Parathyroid adenoma (tissue), 2 donors: ENCODE measurements at regions not wholly inside any gene's neighbourhood (a gene's known extent, or its start where the extent isn't known, plus 50 kb on each side); places are given as distances from the start of the nearest gene placed in this dataset.

Experiments
- H2AFZ ChIP-seq: fragments of 300-600 bp; sonication (generic); one replicate; pipeline ENCODE4 v1.7.0; 2017; ENCODE audit warnings: antibody characterized with exemption, mild to moderate bottlenecking
- H3K27ac ChIP-seq: fragments of 300-600 bp; sonication (generic); one replicate; pipeline ENCODE4 v1.7.0; 2017
- H3K27me3 ChIP-seq: fragments of 300-600 bp; sonication (generic); one replicate; pipeline ENCODE4 v1.7.0; 2017; ENCODE audit warnings: low read length; ENCODE audit not compliant: control insufficient read depth, insufficient read depth
- H3K36me3 ChIP-seq: fragments of 300-600 bp; sonication (generic); one replicate; pipeline ENCODE4 v1.7.0; 2017; ENCODE audit warnings: low read length; ENCODE audit not compliant: control insufficient read depth, insufficient read depth
- H3K4me1 ChIP-seq: fragments of 300-600 bp; sonication (generic); one replicate; pipeline ENCODE4 v1.7.0; 2017; ENCODE audit warnings: control low read depth
- H3K4me2 ChIP-seq: fragments of 300-600 bp; sonication (generic); one replicate; pipeline ENCODE4 v1.7.0; 2017; ENCODE audit warnings: low read length
- H3K4me3 ChIP-seq: fragments of 300-600 bp; sonication (generic); one replicate; pipeline ENCODE4 v1.7.0; 2017; ENCODE audit warnings: low read depth, low read length
- H3K79me2 ChIP-seq: fragments of 300-600 bp; sonication (generic); one replicate; pipeline ENCODE4 v1.7.0; 2017; ENCODE audit warnings: control low read depth
- H3K9ac ChIP-seq: fragments of 300-600 bp; sonication (generic); one replicate; pipeline ENCODE4 v1.7.0; 2017; ENCODE audit warnings: mild to moderate bottlenecking
- H3K9me3 ChIP-seq: fragments of 300-600 bp; sonication (generic); one replicate; pipeline ENCODE4 v1.7.0; 2017; ENCODE audit warnings: low read length; ENCODE audit not compliant: control insufficient read depth
- TF ChIP-seq, protein P1 (sequence below): fragments of 300-600 bp; sonication (generic); IDR thresholded peaks from one replicate; pipeline ENCODE4 v1.7.0; 2017; ENCODE audit warnings: antibody characterized with exemption, mild to moderate bottlenecking
- donor health status: primary hyperparathyroidism.

DNA sequence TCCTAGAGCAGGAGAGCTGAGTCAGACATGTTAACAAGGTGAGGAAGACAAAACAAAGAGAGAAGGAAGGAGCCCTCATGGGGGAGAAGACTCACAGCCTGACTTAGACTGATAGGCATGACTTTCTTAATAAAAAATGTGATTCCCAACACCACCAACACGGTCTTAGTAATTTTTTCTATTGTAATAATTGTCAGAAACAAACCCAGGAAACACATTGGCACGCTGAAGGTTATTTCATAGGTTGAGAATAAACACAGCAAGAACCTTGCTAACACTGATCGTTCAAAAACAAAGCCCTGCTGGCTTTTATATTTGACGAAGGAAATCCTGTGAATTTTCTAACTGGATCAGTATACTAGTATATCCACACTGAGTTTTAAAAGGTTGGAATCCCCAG, 286.8 kb downstream of the HACE1 start:
- no peak overlapping the region for H3K27ac ChIP-seq
- no peak overlapping the region for H2AFZ ChIP-seq
- H3K9me3 ChIP-seq: no peaks in the 10 kb centered on the region
- H3K79me2 ChIP-seq: no peaks in the 10 kb centered on the region
- no peak overlapping the region for H3K4me3 ChIP-seq
- H3K4me1 ChIP-seq: no peaks in the 10 kb centered on the region
- H3K27me3 ChIP-seq: no peaks in the 10 kb centered on the region
- TF ChIP-seq, protein P1, sequence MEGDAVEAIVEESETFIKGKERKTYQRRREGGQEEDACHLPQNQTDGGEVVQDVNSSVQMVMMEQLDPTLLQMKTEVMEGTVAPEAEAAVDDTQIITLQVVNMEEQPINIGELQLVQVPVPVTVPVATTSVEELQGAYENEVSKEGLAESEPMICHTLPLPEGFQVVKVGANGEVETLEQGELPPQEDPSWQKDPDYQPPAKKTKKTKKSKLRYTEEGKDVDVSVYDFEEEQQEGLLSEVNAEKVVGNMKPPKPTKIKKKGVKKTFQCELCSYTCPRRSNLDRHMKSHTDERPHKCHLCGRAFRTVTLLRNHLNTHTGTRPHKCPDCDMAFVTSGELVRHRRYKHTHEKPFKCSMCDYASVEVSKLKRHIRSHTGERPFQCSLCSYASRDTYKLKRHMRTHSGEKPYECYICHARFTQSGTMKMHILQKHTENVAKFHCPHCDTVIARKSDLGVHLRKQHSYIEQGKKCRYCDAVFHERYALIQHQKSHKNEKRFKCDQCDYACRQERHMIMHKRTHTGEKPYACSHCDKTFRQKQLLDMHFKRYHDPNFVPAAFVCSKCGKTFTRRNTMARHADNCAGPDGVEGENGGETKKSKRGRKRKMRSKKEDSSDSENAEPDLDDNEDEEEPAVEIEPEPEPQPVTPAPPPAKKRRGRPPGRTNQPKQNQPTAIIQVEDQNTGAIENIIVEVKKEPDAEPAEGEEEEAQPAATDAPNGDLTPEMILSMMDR: no peak
- no peak overlapping the region for H3K4me2 ChIP-seq
- H3K36me3 ChIP-seq: no peaks in the 10 kb centered on the region
- no peak overlapping the region for H3K9ac ChIP-seq

DNA sequence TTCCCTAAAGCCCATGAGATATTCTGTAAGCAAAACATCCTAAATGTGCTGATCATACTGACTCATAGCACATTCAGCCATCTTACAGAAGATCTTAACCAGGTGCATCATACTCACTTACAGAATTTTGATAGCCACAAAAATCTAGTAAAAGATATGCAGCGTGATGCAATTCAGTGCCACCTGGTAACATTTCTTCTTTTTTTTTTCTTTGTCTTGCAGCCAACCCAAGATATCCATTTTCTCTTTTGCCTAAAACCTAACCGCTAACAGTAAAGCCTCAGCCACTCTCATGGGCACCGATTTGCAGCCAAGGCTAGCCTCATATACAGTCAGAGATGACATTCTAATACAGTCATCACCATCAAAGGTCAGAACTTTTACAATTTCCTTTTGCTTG, 293.3 kb downstream of the HACE1 start:
- Histone ChIP-seq H3K27ac (no peak overlapping the region), H3K79me2 (no peaks in the 10 kb centered on the region), H3K4me1 (no peaks in the 10 kb centered on the region), H3K36me3 (no peaks in the 10 kb centered on the region), H3K4me2 (no peak overlapping the region), H3K4me3 (no peak overlapping the region), H2AFZ (no peak overlapping the region), H3K27me3 (no peaks in the 10 kb centered on the region), H3K9ac (no peak overlapping the region), H3K9me3 (no peaks in the 10 kb centered on the region)
- TF ChIP-seq, protein P1: no peak

DNA sequence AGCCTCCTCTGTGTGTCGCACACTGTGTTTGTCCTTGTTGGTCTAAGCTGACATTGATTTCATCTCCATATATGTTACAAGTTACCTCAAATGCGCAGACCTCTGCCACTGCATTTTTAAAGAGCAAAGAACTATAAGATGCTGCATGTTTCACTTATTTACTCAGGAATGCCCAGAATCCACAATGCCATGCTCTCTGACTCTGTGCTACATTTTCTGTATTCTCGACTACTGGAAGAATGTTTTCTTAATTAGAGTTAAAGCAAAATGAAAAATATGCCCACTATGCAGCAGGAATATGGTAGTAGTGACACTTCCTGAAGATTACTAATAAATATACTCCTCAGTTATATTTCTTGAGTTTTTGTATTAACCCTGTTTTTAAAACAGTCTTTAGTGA, 296.4 kb downstream of the HACE1 start:
- no peak overlapping the region for H3K4me3 ChIP-seq
- H3K27ac ChIP-seq: no peak overlapping the region
- no peaks in the 10 kb centered on the region for H3K79me2 ChIP-seq
- H3K4me2 ChIP-seq: no peak overlapping the region
- TF ChIP-seq, protein P1: no peak
- H3K27me3 ChIP-seq: no peaks in the 10 kb centered on the region
- H3K9me3 ChIP-seq: no peaks in the 10 kb centered on the region
- H3K4me1 ChIP-seq: no peaks in the 10 kb centered on the region
- H3K9ac ChIP-seq: no peak overlapping the region
- H2AFZ ChIP-seq: no peak overlapping the region
- H3K36me3 ChIP-seq: no peaks in the 10 kb centered on the region

DNA sequence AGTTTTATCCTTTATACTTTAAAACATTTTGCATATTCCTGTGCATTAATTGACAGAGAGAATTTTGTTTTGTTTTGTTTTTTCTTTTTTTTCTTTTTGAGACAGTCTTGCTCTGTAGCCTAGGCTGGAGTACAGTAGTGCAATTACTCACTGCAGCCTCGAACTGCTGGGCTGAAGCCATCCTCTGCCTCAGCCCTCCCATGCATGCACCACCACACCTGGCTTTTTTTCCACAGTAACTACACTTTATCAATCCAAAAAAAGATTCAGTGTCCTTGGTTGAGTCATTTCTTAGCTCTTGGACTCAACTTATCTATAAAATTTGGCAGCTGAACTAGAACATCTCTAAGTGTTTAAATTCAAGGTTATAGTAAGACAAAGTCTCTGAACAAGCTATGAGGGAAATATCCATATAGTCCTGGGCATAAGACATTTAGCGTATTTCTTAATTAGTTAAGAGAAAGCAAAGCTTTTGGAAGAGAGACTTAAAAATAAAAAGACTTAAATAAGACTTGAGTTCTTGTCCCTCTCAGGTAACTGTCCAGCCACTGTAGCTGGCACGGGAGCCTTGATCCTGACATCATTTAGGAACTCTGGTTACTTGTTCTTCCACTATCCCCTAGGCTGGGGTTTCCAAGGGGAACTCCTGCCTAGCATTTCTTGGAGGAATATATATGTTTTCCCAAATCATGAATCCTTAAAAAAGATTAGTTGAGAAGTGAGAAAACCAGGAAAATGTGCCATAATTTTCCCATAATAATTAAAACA, 300.1 kb downstream of the HACE1 start:
- H3K4me1 ChIP-seq: no peaks in the 10 kb centered on the region
- H3K27me3 ChIP-seq: no peaks in the 10 kb centered on the region
- H3K79me2 ChIP-seq: no peaks in the 10 kb centered on the region
- TF ChIP-seq, protein P1: no peak
- no peak overlapping the region for H3K4me2 ChIP-seq
- H3K4me3 ChIP-seq: no peak overlapping the region
- H3K27ac ChIP-seq: no peak overlapping the region
- H3K9ac ChIP-seq: no peak overlapping the region
- no peak overlapping the region for H2AFZ ChIP-seq
- no peaks in the 10 kb centered on the region for H3K36me3 ChIP-seq
- no peaks in the 10 kb centered on the region for H3K9me3 ChIP-seq

DNA sequence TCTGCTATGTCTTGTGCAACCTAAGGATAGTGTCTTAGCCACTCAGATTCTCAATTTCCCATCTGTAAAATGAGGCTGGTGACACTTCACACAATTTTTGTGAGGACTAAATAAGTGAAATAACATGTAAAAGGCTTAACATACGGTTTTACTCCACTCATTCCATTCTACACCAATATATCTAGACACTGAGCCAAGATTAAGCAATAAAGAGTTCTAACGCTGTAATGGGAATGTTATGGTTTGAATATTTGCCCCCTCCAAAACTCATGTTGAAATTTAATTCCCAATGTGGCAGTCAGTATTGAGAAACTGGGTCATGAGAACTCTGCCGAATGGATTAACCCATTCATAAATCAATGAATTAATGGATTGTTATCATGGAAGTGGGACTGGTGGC, 301.0 kb downstream of the HACE1 start:
- Histone ChIP-seq H3K9me3 (no peaks in the 10 kb centered on the region), H3K4me2 (no peak overlapping the region), H3K27ac (no peak overlapping the region), H3K79me2 (no peaks in the 10 kb centered on the region), H3K36me3 (no peaks in the 10 kb centered on the region), H3K4me3 (no peak overlapping the region), H3K9ac (no peak overlapping the region), H3K27me3 (no peaks in the 10 kb centered on the region), H3K4me1 (no peaks in the 10 kb centered on the region), H2AFZ (no peak overlapping the region)
- TF ChIP-seq, protein P1: no peak
